Kidney epithelial cell (primary cell): ENCODE measurements at regions not wholly inside any gene's neighbourhood (a gene's known extent, or its start where the extent isn't known, plus 50 kb on each side); places are given as distances from the start of the nearest gene placed in this dataset.

Experiments used
- DNase-seq: peaks from one replicate; pipeline ENCODE4 v3.0.0-alpha.2; 2010; ENCODE audit warnings: low read depth
- H3K27me3 ChIP-seq: 2 replicates; pipeline ENCODE4 v1.6.0; 2011; ENCODE audit warnings: low read length; ENCODE audit not compliant: control insufficient read depth, insufficient read depth
- H3K36me3 ChIP-seq: 2 replicates; pipeline ENCODE4 v1.5.1; 2011; ENCODE audit warnings: low read length; ENCODE audit not compliant: control insufficient read depth, insufficient read depth
- H3K4me3 ChIP-seq: 2 replicates; pipeline ENCODE4 v1.5.1; 2011; ENCODE audit warnings: low read depth, mild to moderate bottlenecking, control low read depth, low read length
- CTCF ChIP-seq: IDR thresholded peaks from 2 replicates; pipeline ENCODE4 v1.5.1; 2011; ENCODE audit warnings: mild to moderate bottlenecking, moderate library complexity, low read length, control low read depth, inconsistent platforms; ENCODE audit not compliant: insufficient read depth, poor library complexity, severe bottlenecking

GRCh38 chr4:189237340-189237739 lies 703.3 kb upstream of the FRG1 start:
- Histone ChIP-seq H3K4me3 (no peak overlapping the region), H3K36me3 (no peaks in the 10 kb centered on the region), H3K27me3 (no peaks in the 10 kb centered on the region)
- no peak for DNase-seq
- TF ChIP-seq CTCF: no peak

- no peak for DNase-seq
- Histone ChIP-seq H3K27me3 (no peaks in the 10 kb centered on the region), H3K36me3 (no peaks in the 10 kb centered on the region), H3K4me3 (no peak overlapping the region)
- no peak for TF ChIP-seq CTCF
Observed at GRCh38 chr4:189255636-189256035, 685.0 kb upstream of the FRG1 start.

- Histone ChIP-seq H3K27me3 (no peaks in the 10 kb centered on the region), H3K36me3 (no peaks in the 10 kb centered on the region), H3K4me3 (no peak overlapping the region)
- no peak for DNase-seq
- TF ChIP-seq CTCF: no peak
Observed at GRCh38 chr4:189261475-189261874, 679.2 kb upstream of the FRG1 start.

DNA sequence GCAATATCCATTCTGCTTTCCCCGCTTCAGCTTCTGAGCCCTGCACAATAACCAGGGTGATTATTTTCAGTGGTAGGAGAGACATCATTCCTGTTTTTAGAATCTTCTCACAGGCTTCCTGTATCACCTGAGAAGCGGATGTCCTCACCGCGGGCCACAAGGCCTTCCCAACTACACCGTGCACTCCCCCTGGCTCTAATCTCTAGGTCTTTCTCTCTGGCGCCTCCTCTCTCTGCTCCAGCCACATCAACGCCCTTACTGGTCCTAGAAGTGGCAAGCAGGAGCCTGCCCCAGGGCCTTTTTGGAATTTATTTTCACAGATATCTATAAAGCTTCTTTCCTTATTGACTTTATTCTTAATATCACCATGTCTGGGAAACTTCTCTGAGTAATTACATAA lies 675.2 kb upstream of the FRG1 start:
- Histone ChIP-seq H3K27me3 (no peaks in the 10 kb centered on the region), H3K36me3 (no peaks in the 10 kb centered on the region), H3K4me3 (no peak overlapping the region)
- TF ChIP-seq CTCF: no peak
- no peak for DNase-seq

- H3K36me3 ChIP-seq: no peaks in the 10 kb centered on the region
- H3K27me3 ChIP-seq: no peaks in the 10 kb centered on the region
- DNase-seq: no peak
- no peak overlapping the region for H3K4me3 ChIP-seq
- no peak for TF ChIP-seq CTCF
Observed at GRCh38 chr4:189267312-189267965, 673.2 kb upstream of the FRG1 start.

GRCh38 chr4:189278597-189279165 lies 662.0 kb upstream of the FRG1 start:
- Histone ChIP-seq H3K36me3 (no peaks in the 10 kb centered on the region), H3K4me3 (no peak overlapping the region), H3K27me3 (no peaks in the 10 kb centered on the region)
- no peak for DNase-seq
- no peak for TF ChIP-seq CTCF
